Gastroesophageal sphincter (tissue), 4 donors: ENCODE measurements at regions not wholly inside any gene's neighbourhood (a gene's known extent, or its start where the extent isn't known, plus 50 kb on each side); places are given as distances from the start of the nearest gene placed in this dataset.

Source experiments
- ATAC-seq: fragments of 150-250 bp; one replicate; pipeline ENCODE4 v1.9.1; 2016; ENCODE audit warnings: mild to moderate bottlenecking, moderate library complexity
- H3K27ac ChIP-seq, 4 donors: fragments of 200-600 bp; sonication (generic) in 3 of 4; 1 replicate in 3 of 4; 2 replicates in 1 of 4; pipeline ENCODE4 v1.5.1; 2016 to 2019
- H3K27me3 ChIP-seq: fragments of 200-600 bp; sonication (generic); one replicate; pipeline ENCODE4 v1.5.1; 2019
- H3K36me3 ChIP-seq, 2 donors: fragments of 200-600 bp; sonication (generic); one replicate each; pipeline ENCODE4 v1.5.1; 2019; ENCODE audit warnings: control low read depth in 1 of 2
- H3K4me1 ChIP-seq, 3 donors: fragments of 200-600 bp; sonication (generic); 1 replicate in 2 of 3; 2 replicates in 1 of 3; pipeline ENCODE4 v1.5.1; 2016 to 2019; ENCODE audit warnings: control low read depth in 2 of 3
- H3K4me3 ChIP-seq, 2 donors: fragments of 200-600 bp; sonication (generic); one replicate each; pipeline ENCODE4 v1.5.1; 2019; ENCODE audit warnings: mild to moderate bottlenecking in 1 of 2, moderate library complexity in 1 of 2
- H3K9me3 ChIP-seq, 3 donors: fragments of 200-600 bp; sonication (generic); one replicate each; pipeline ENCODE4 v1.5.1; 2017 to 2019; ENCODE audit warnings: control low read depth in 2 of 3
- EP300 ChIP-seq: sonication (generic); formaldehyde crosslinking; IDR thresholded peaks from one replicate; pipeline ENCODE4 v1.6.1; 2017; ENCODE audit warnings: antibody characterized with exemption, mild to moderate bottlenecking
- POLR2A ChIP-seq, 2 donors: fragments of 450-650 bp; IDR thresholded peaks; one replicate each; pipeline ENCODE4 v1.6.1; 2017; ENCODE audit warnings: antibody characterized with exemption in 2 of 2, mild to moderate bottlenecking in 2 of 2, moderate library complexity in 1 of 2
- POLR2AphosphoS5 ChIP-seq: sonication (generic); formaldehyde crosslinking; IDR thresholded peaks from one replicate; pipeline ENCODE4 v1.6.1; 2017; ENCODE audit warnings: antibody characterized with exemption
- WGBS, 2 donors: methylation state at CpG; one replicate each; pipeline ENCODE4 v1.1.5; 2018; ENCODE audit warnings: low coverage in 1 of 2; 5-methylcytosine and 5-hydroxymethylcytosine counted together
- TF ChIP-seq, protein P1 (sequence below), 4 experiments: fragments of 200-600 bp in 2 of 4; fragments of 450-650 bp in 2 of 4; sonication (generic) in 1 of 4; IDR thresholded peaks; one replicate each; pipeline ENCODE4 v1.5.1; 2017 to 2019; ENCODE audit warnings: antibody characterized with exemption in 4 of 4, mild to moderate bottlenecking in 2 of 4, moderate library complexity in 2 of 4

DNA sequence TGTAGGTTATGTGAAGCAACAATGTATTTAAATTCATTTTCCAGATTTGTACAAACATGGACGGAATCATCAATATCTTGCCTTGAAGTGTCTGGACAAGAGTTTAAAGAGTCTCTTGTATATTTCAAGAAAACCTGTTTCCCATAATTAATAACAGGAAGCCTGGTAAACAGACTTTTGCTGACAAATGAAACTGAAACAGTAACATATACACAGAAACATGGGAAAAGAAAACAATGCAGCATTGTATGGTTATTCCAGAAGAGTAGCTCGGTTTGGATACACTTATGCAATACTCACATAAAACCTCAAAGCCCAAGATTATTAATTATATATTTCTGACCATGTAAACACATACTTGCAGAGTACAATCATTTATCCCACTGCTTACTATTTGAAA lies 265.5 kb downstream of the PTPRC start:
- H3K36me3 ChIP-seq = no peaks in the 10 kb centered on the region
- 56 to 58% methylated on average over 2 of the region's 2 CpGs for WGBS, 2 donors
- ATAC-seq = no peak
- H3K27me3 ChIP-seq = no peaks in the 10 kb centered on the region
- H3K4me3 ChIP-seq = no peak overlapping the region
- no peaks in the 10 kb centered on the region for H3K4me1 ChIP-seq
- no peaks in the 10 kb centered on the region for H3K9me3 ChIP-seq
- TF ChIP-seq EP300 = no peak
- TF ChIP-seq POLR2A (IDR thresholded peaks at IDR 0.05) = no peak
- no peak for TF ChIP-seq POLR2AphosphoS5
- TF ChIP-seq, protein P1, sequence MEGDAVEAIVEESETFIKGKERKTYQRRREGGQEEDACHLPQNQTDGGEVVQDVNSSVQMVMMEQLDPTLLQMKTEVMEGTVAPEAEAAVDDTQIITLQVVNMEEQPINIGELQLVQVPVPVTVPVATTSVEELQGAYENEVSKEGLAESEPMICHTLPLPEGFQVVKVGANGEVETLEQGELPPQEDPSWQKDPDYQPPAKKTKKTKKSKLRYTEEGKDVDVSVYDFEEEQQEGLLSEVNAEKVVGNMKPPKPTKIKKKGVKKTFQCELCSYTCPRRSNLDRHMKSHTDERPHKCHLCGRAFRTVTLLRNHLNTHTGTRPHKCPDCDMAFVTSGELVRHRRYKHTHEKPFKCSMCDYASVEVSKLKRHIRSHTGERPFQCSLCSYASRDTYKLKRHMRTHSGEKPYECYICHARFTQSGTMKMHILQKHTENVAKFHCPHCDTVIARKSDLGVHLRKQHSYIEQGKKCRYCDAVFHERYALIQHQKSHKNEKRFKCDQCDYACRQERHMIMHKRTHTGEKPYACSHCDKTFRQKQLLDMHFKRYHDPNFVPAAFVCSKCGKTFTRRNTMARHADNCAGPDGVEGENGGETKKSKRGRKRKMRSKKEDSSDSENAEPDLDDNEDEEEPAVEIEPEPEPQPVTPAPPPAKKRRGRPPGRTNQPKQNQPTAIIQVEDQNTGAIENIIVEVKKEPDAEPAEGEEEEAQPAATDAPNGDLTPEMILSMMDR (IDR thresholded peaks at IDR 0.05) = no peak
- no peak overlapping the region for H3K27ac ChIP-seq

DNA sequence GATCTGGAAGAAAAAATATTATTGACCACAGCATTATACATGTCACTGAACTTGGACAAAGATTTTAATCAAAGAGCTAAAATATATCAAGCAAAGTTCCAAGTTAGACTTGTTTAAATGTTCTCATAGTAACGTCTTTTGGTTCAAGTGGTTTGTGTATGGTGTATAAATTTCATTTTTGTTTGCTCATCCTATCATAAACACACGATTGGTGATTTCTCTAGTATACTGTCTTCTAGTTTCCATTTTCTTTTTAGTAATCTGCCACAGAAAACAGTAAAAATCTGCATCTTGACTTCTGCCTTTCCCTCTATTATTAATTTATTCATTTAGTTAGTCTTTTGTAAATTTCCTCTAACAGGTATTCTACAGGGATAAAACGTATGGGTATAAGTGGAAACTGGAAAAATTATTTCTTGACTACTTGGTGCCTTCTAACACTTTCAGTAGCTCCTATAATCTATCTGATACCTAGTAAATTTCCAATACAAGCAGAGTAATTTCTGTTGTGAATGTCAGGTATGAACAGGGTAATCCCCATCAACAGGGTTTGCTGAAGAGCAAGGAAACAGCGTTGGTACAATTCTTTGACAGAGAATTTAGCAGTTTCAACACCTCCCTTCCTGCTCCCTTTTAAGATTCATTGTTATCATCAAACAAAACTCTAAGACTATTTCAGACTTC lies 268.0 kb downstream of the PTPRC start:
- Histone ChIP-seq H3K27me3 (no peaks in the 10 kb centered on the region), H3K36me3 (no peaks in the 10 kb centered on the region), H3K27ac (no peak overlapping the region), H3K4me1 (no peaks in the 10 kb centered on the region), H3K9me3 (no peaks in the 10 kb centered on the region), H3K4me3 (no peak overlapping the region)
- ATAC-seq = no peak
- TF ChIP-seq POLR2AphosphoS5 (no peak), POLR2A (IDR thresholded peaks at IDR 0.05) (no peak), EP300 (no peak)
- TF ChIP-seq, protein P1 (IDR thresholded peaks at IDR 0.05) = no peak
- 91 to 100% methylated on average over 4 of the region's 4 CpGs for WGBS, 2 donors

DNA sequence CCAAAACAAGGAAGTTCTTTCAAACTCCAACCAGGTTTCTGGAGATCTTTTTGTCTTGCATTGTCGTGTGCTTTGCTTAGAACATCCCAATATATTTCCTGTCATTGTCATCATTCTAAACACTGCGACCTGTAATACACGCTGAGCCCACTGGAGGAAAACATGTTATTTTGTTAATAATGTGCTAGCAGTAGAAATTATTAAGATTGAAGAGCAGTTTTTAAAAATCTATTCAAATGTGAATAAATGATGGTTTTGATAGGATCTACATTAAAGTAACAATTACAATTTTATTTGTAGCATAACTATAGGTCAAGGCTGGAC lies 268.5 kb downstream of the PTPRC start:
- H3K4me3 ChIP-seq = no peak overlapping the region
- no peaks in the 10 kb centered on the region for H3K9me3 ChIP-seq
- WGBS, 2 donors = 87 to 88% methylated on average over 3 of the region's 3 CpGs
- no peak for ATAC-seq
- no peaks in the 10 kb centered on the region for H3K27me3 ChIP-seq
- H3K27ac ChIP-seq = no peak overlapping the region
- no peaks in the 10 kb centered on the region for H3K36me3 ChIP-seq
- H3K4me1 ChIP-seq = no peaks in the 10 kb centered on the region
- TF ChIP-seq POLR2AphosphoS5 (no peak), POLR2A (IDR thresholded peaks at IDR 0.05) (no peak), EP300 (no peak)
- TF ChIP-seq, protein P1 (IDR thresholded peaks at IDR 0.05) = no peak

DNA sequence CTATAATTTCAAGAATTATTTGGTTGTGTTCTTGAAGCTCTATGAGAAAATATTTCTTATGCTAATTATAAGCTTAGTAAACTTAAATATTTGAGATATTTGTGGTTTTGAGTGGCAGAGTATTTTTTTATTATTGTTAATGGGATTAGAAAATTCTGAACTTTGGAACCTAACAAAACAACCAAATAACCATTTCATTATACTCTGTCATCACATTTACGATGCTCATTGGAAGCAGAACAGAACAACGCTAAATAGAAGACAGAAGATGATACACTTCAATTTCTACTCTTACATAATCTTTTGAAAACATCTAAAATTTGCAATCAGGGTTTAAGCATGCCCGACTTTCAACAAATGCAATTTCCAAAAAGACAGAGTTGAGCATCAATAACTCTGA lies 270.2 kb downstream of the PTPRC start:
- ATAC-seq = no peak

DNA sequence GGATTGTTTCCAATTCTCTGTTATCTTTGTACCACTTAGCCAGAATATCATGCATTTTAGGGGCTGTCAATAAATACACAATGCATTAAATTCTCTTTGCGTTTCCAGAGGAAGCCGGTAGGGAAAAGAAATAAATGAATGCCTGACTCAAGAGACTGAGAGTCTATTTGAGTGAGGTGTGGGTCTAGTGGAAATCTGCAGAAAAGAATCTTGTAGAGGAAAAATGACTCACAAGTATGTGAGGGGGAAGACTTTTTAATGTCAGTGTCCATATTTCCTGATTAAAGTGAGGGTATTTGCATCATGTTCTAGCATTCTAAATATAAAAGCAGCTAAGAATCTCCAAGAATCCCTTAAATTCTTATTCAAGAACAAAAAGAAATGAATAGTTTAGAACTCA lies 271.1 kb downstream of the PTPRC start:
- Histone ChIP-seq H3K27me3 (no peaks in the 10 kb centered on the region), H3K4me1 (no peaks in the 10 kb centered on the region), H3K4me3 (no peak overlapping the region), H3K36me3 (no peaks in the 10 kb centered on the region), H3K9me3 (no peaks in the 10 kb centered on the region), H3K27ac (no peak overlapping the region)
- TF ChIP-seq EP300 (no peak), POLR2AphosphoS5 (no peak), POLR2A (IDR thresholded peaks at IDR 0.05) (no peak)
- TF ChIP-seq, protein P1 (IDR thresholded peaks at IDR 0.05) = no peak
- 61 to 100% methylated on average over 2 of the region's 2 CpGs for WGBS, 2 donors
- ATAC-seq = no peak

More for the DNA sequence above, 270.2 kb downstream of the PTPRC start:
- Histone ChIP-seq H3K4me3 (no peak overlapping the region), H3K27ac (no peak overlapping the region), H3K27me3 (no peaks in the 10 kb centered on the region), H3K36me3 (no peaks in the 10 kb centered on the region), H3K9me3 (no peaks in the 10 kb centered on the region), H3K4me1 (no peaks in the 10 kb centered on the region)
- TF ChIP-seq POLR2A (IDR thresholded peaks at IDR 0.05) (no peak), POLR2AphosphoS5 (no peak)
- 89 to 97% methylated on average over 3 of the region's 3 CpGs for WGBS, 2 donors
